Panc1 (cell line): ENCODE measurements at regions not wholly inside any gene's neighbourhood (a gene's known extent, or its start where the extent isn't known, plus 50 kb on each side); places are given as distances from the start of the nearest gene placed in this dataset.

Experiments
- POLR2AphosphoS5 ChIP-seq: IDR thresholded peaks from 2 replicates; pipeline ENCODE4 v1.6.1; 2012; ENCODE audit warnings: mild to moderate bottlenecking, low read depth, low read length, moderate library complexity
- SIN3A ChIP-seq: IDR thresholded peaks from 2 replicates; pipeline ENCODE4 v1.6.1; 2012; ENCODE audit warnings: low read depth, mild to moderate bottlenecking, low read length, moderate library complexity, borderline replicate concordance; ENCODE audit not compliant: insufficient read depth
- TF ChIP-seq, protein P1 (sequence below): fragments of 450-650 bp; IDR thresholded peaks from 2 replicates; pipeline ENCODE4 v1.5.1; 2017; ENCODE audit warnings: mild to moderate bottlenecking
- TF ChIP-seq, protein P2 (sequence below), 2 experiments: IDR thresholded peaks; 2 replicates each; pipeline ENCODE4 v1.6.1; 2011 to 2012; ENCODE audit warnings: low read depth in 2 of 2, control low read depth in 1 of 2, low read length in 1 of 2, mild to moderate bottlenecking in 1 of 2, moderate library complexity in 1 of 2; ENCODE audit not compliant: insufficient read depth in 1 of 2

DNA sequence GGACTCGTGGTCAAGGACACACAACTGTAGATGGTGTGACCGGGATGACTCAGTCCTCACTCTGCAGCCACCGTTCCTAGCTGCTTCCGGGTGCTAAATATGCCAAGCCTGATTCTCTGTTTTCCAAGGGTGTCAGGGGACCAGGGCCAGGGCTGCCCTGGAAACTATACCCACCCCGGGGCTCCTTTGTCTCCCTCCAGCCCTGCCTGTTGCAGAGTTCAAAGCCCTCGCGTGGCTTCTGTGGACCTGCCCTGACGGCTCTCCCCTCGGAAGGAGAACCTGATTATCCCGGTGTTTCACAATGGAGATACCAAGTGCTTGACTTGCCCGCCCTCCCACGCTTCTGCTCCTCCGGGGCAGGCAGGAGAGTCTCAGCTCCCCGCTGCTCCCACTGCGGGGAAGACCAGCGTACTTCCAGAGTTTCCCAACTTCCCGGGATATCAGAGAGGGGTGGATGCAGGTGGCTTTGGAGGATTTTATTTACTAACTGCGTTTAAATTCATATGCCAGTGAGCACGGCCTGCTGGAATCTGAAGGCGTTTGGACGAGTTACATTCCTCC is 125.0 kb downstream of the ASB7 start:
- TF ChIP-seq, protein P1, sequence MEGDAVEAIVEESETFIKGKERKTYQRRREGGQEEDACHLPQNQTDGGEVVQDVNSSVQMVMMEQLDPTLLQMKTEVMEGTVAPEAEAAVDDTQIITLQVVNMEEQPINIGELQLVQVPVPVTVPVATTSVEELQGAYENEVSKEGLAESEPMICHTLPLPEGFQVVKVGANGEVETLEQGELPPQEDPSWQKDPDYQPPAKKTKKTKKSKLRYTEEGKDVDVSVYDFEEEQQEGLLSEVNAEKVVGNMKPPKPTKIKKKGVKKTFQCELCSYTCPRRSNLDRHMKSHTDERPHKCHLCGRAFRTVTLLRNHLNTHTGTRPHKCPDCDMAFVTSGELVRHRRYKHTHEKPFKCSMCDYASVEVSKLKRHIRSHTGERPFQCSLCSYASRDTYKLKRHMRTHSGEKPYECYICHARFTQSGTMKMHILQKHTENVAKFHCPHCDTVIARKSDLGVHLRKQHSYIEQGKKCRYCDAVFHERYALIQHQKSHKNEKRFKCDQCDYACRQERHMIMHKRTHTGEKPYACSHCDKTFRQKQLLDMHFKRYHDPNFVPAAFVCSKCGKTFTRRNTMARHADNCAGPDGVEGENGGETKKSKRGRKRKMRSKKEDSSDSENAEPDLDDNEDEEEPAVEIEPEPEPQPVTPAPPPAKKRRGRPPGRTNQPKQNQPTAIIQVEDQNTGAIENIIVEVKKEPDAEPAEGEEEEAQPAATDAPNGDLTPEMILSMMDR: no peak
- TF ChIP-seq POLR2AphosphoS5 (no peak), SIN3A (no peak)
- TF ChIP-seq, protein P2, sequence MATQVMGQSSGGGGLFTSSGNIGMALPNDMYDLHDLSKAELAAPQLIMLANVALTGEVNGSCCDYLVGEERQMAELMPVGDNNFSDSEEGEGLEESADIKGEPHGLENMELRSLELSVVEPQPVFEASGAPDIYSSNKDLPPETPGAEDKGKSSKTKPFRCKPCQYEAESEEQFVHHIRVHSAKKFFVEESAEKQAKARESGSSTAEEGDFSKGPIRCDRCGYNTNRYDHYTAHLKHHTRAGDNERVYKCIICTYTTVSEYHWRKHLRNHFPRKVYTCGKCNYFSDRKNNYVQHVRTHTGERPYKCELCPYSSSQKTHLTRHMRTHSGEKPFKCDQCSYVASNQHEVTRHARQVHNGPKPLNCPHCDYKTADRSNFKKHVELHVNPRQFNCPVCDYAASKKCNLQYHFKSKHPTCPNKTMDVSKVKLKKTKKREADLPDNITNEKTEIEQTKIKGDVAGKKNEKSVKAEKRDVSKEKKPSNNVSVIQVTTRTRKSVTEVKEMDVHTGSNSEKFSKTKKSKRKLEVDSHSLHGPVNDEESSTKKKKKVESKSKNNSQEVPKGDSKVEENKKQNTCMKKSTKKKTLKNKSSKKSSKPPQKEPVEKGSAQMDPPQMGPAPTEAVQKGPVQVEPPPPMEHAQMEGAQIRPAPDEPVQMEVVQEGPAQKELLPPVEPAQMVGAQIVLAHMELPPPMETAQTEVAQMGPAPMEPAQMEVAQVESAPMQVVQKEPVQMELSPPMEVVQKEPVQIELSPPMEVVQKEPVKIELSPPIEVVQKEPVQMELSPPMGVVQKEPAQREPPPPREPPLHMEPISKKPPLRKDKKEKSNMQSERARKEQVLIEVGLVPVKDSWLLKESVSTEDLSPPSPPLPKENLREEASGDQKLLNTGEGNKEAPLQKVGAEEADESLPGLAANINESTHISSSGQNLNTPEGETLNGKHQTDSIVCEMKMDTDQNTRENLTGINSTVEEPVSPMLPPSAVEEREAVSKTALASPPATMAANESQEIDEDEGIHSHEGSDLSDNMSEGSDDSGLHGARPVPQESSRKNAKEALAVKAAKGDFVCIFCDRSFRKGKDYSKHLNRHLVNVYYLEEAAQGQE (IDR thresholded peaks at IDR 0.05; ENCODE audit: insufficient read depth in 1 of 2, low read depth in 2 of 2, low read length in 1 of 2): no peak
